ENCODE measurements at regions not wholly inside any gene's neighbourhood (a gene's known extent, or its start where the extent isn't known, plus 50 kb on each side); places are given as distances from the start of the nearest gene placed in this dataset.
"Not testable (repeated sequence)": the region's sequence is repeated elsewhere in the genome, so short reads cannot be mapped to it uniquely, and the experiment has no call there.

DNA sequence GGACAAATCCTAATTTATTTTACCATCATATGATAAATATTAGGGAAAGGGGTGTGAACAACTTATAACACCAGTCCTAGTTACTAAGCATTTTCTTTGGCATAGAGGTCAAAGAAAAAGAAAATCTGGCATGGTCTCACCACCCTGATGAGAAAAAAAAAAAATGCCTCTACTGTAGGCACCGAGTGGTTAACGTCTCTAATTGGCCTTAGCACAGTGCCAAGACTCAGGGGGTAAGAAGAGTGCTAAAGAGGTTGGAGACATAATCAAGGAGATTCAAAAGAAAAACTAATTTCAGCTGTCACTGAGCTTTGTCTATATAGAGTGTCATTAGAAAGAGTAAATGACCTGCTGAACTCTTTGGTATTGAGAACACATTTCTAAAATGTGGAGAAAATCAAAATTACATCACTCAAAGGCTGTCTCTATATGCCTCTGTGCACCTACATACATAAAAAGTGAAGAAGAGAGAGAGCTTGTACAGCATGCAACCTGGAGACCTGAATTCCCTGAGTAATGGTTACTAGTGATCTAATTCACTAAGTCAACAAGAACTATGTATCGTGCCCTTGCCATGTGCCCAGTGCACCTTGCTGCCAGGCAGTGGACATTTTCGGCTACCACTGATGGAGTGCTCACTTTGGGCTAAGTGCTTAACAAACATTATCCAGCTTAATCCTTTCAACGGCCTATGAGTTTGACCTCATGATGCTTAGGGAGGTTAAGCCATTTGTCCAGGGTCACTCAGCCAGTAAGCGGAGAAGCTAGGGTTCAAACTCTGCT lies 113.8 kb upstream of the G2E3 start:
- DNase-seq, result no peak

DNA sequence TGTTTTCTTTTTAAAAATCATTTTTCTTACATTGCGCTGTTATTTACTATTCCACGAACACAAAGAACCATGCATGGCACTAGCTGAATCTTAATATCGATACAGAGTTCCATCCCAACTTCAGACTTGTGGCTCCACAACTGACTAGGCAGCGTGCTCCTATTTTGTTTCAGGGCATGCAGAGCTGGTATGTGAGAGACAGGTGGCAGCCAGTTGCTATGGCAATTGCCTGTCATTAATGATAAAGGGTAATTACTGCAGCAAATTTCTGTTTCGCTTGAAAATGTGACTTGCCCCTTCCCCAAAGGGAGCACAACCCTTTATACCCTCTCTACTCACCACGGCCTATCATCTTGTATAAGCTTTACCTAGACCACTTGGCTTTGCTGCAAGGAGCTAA lies 113.1 kb upstream of the G2E3 start:
- no peak for DNase-seq

DNA sequence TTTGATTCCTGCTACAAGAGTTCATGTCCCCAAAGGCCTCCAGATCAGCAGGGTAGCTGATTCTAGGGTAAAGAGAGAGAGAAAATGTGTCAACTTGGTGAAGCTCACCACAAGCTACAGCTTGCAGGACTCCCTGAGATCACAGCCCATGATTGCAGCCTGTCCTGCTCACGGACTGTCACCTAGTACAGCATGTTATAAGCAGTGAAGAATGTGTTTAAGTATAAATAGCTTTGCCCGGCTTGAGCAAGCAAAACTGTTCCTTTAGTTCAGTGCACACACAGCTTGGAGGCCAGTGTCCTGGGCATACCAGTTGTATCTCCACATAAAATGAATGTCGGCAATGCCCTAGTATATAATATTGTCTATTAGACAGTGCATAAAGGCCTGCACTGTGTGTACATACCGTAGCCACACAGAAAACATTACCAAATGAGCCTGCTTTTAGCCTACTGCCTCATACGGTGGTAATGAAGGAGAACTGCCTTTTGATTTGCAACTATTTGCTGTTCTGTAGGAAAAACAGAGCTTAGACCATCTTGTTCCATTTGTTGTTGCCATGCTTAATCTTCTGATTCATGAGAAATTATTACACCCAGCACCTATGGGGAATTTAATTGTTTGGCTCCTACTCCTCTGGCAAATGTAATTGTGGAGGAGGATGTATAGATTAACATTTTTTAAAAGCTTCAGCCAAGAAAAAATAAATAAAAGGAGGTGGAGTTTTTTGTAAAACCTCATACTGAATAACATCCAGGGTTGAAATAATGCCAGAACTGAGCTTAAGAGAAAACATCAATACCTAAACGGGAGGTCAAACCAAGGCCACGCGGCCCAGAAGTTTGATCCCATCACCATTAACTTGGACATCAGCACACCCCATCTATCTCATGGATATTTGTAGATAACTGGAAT lies 108.1 kb upstream of the G2E3 start:
- DNase-seq, result no peak

DNA sequence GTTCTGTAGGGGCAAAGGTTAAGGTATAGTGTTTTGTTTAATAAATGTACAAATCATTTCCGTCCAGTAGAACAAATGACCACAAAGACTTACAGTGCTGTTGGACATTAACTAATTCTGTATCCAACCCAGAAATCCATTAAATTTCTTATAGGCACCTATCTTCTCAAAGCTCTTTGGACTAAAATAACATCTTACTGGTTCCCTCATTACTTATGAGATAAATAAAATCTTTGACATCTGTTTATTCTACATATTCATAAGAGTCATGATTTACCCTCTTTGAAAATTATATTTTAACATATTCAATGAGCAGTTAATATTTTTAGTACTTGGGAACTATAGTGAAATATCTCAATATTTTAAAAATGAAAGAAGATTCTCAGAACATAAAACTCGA lies 102.7 kb upstream of the G2E3 start:
- no peak for DNase-seq

DNA sequence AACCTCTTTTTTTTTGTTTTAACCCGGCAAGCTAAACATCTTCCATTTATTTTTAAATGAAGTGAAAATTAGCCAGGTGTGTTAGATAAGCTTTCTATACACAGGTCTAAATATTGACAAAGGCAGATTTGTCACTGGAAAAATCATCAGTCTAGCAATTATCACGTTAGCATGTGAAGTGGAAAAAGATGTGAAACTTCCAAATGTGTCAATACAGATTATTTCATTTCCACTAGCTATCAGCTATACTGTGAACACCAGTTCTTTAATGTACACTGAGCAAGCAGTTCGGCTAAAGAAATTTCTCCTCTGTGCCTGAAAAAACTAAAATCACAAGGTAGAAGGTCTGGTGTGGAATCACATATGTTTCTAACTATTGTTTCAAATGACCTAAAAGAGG lies 96.6 kb upstream of the G2E3 start:
- no peak for DNase-seq

DNA sequence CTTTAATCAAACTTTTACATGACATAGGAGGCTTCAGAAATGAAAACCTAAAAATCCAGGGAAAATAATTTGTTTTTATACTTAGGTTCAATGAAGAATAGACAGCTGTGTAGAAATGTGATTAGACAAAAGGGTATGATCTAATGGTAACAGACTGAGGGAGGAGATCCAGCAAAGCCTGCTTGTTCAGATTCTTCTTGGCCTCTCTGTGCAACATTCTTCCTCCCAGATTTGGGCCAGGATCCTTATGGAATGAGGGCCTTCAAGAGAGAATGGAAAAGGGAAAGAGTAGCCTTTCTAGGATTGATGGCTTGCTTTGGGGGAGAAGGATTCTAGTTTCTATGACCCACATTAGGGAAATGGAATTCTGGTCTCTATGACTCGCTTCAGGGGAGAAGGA lies 94.5 kb upstream of the G2E3 start:
- DNase-seq, result no peak

DNA sequence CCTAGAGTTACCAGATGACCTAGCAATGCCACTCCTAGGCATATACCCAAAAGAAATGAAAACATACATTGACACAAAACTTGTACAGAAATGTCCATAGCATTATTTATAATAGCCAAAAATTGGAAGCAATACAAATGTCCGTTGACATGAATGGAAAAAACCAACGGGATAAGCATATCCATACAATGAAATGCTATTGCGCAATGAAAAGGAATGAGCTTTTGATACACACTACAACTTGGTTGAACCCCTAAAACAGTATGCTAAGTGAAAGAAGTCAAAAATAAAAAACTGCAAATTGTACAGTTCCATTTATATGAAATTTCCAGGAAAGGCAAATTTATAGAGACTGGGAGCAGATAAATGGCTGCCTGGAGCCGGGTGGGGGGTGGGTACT lies 90.6 kb upstream of the G2E3 start:
- DNase-seq, result no peak

DNA sequence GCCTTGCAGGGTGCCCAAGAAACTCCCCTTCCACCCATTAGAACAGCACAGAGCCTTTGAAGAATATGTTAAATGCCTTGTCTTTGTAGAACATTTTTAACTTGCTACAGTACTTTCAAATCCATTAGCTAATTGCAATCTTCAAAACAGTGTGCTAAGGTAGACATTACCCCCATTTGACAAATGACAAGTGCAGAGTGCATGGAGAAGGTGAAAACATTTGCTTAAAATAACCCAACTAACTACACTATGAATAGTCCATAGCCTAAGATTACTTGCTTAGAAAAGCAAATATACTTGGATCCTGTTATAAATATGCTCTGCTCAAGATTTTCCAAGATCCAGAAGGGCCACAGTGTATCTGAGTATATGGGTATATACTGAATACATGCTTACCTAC lies 87.0 kb upstream of the G2E3 start:
- DNase-seq, result no peak

DNA sequence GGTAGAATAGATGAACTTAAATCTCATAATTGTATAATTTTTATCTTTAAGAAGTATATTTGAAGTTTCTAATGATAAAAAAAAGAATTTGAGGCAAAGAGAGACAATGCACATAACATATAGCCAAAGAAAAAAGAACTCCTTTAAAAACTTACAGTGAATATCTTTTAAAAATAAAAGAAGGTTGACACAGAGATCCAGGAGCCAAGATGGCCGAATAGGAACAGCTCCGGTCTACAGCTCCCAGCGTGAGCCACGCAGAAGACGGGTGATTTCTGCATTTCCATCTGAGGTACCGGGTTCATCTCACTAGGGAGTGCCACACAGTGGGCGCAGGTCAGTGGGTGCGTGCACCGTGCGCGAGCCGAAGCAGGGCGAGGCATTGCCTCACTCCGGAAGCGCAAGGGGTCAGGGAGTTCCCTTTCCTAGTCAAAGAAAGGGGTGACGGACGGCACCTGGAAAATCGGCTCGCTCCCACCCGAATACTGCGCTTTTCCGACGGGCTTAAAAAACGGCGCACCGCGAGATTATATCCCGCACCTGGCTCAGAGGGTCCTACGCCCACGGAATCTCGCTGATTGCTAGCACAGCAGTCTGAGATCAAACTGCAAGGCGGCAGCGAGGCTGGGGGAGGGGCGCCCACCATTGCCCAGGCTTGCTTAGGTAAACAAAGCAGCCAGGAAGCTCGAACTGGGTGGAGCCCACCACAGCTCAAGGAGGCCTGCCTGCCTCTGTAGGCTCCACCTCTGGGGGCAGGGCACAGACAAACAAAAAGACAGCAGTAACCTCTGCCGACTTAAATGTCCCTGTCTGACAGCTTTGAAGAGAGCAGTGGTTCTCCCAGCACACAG lies 84.9 kb upstream of the G2E3 start:
- DNase-seq, result not testable (repeated sequence)

DNA sequence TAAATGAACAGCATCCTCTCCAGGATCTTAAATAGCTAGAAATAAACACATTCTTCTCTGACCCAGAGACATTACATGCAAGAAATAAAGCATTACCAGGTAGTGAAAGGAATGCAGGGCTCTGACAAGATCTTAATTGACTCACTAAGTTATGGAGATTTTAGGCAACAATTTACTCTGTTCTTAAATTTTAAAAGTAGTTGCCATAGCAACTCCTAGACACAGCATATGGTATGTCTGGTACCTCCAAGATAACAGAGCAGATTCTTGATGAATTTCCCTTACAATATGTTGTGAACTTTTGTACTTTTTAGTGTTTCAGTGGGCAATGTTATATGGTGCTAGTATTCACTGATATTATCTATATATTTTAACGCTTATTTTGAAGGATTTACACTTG lies 76.7 kb upstream of the G2E3 start:
- DNase-seq, result no peak

DNA sequence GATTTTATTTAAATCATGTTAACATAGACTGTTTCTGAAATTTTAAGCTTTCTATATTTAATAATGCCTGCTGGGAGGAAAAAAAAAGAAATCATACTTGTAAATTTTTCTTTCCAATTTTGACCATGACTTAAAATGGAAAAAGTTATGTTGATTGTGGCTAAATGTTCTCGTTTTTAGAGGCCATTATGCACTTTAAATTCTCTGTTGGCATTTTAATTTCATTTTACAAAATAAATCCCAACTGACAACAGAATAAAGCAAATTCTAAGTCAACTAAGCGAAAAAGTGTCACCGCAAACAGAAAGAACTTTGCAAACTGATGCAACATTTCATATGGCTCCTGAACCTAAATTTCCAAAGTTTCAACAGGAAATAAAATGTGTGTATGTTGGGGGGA lies 74.8 kb upstream of the G2E3 start:
- no peak for DNase-seq

DNA sequence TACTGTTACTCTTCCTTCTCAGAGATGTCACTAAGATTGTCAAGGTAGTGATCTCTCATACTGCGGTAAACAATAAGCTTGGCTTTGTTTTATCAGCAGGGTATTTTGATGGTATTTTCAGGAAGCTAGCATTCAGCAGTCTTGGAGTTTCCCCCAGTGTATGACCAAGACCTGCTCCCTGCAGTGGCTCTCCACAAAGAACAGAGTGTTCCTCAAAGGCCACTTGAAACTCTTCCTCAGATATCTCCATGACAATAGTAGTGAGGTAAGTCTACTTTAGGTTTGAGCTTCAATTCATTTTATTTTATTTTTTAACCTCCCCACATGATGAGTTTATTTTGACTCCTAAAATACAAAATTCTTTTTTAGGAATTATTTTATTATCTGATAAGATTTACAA lies 74.0 kb upstream of the G2E3 start:
- DNase-seq, result no peak

DNA sequence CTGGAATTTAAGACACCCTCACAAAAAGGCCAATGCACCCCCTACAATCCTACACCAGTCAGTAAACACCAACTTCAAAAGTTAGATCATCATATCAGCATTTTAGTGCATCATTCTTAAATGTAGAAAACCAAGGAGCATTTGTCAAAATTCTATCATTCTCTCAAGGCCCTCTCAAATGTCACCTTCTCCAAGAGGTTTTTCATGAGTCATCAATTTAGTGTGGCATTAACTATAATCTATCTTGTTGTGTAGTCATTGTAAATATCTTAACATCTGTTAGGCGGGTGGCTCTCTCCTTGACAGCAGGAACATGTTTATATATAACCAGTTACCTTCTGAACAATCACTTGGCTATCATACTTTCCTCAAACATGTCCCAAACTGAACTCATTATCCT lies 62.1 kb upstream of the G2E3 start:
- DNase-seq, result no peak

DNA sequence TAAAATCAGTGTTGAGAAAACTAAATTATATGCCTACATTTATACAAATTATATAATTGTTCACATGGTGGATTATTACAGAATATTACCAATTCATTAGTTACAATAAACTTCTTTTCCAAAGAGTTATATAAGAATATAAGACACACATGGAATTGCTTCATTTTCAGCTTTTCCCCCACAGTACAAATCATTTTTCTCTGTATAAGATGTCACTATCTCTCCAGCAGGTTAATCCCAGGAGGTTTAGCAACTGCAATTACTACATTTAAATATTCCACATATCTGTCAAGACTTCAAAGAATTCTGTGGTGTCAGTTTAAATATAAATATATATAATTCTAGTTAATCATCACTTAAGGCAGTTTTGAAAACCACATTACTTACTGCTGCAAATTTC lies 59.6 kb upstream of the G2E3 start:
- DNase-seq, result no peak

DNA sequence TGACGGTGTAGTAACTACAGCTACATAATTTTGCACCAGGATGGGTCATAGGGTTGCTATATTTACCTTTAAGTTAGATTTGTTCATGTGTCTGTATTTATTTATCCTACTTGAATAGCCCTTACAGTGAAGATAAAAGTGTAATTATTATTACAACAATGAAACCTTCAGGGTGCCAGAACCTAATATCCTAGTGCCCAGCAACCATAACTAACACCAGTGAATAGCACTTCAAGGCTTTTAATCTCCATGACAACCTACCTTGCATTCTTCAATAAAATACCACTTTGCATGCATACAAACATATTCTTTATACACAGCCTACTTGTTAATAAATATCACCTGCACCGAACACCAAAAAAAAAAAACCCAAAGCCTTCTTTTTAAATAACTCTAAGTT lies 58.7 kb upstream of the G2E3 start:
- no peak for DNase-seq

DNA sequence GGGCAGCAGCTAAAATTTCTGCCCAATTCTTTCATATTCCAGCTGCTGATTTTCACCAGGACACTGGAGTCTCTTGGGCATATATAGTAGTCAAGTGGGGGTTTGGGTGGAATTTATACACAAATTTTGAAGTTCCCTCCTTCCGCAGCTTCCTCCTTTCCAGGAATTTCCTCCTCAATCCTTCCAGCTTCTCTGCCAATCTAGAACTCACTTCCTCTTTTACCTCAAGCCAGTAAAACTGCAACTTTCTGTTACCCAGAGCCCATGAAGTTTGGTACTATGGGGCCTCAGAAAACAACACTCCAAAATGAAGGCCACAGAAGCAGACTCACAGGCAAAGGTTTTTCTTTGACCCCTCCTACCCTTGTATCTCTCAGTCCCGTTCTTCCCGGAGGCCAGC lies 51.7 kb upstream of the G2E3 start:
- no peak for DNase-seq

Measured in NCI-H2171 (cell line).